NB4 (cell line): ENCODE measurements at regions not wholly inside any gene's neighbourhood (a gene's known extent, or its start where the extent isn't known, plus 50 kb on each side); places are given as distances from the start of the nearest gene placed in this dataset.

Experiments used
- DNase-seq: peaks from one replicate; pipeline ENCODE4 v3.0.0; 2010; ENCODE audit warnings: low read depth
- H3K4me3 ChIP-seq: one replicate; pipeline ENCODE4 v1.5.1; 2011; ENCODE audit warnings: mild to moderate bottlenecking, low read depth, low read length, moderate library complexity
- MYC ChIP-seq: IDR thresholded peaks from 2 replicates; pipeline ENCODE4 v1.6.1; 2011; ENCODE audit warnings: low read depth, low read length
- POLR2A ChIP-seq: IDR thresholded peaks from 2 replicates; pipeline ENCODE4 v1.6.1; 2011; ENCODE audit warnings: mild to moderate bottlenecking; ENCODE audit not compliant: insufficient read length; ENCODE audit errors: extremely low read depth
- TF ChIP-seq, protein P1 (sequence below): IDR thresholded peaks from 2 replicates; pipeline ENCODE4 v1.6.1; 2011; ENCODE audit warnings: low read depth, low read length
- TF ChIP-seq, protein P2 (sequence below): IDR thresholded peaks from one replicate; pipeline ENCODE4 v1.5.1; 2012; ENCODE audit warnings: low read depth, low read length

DNA sequence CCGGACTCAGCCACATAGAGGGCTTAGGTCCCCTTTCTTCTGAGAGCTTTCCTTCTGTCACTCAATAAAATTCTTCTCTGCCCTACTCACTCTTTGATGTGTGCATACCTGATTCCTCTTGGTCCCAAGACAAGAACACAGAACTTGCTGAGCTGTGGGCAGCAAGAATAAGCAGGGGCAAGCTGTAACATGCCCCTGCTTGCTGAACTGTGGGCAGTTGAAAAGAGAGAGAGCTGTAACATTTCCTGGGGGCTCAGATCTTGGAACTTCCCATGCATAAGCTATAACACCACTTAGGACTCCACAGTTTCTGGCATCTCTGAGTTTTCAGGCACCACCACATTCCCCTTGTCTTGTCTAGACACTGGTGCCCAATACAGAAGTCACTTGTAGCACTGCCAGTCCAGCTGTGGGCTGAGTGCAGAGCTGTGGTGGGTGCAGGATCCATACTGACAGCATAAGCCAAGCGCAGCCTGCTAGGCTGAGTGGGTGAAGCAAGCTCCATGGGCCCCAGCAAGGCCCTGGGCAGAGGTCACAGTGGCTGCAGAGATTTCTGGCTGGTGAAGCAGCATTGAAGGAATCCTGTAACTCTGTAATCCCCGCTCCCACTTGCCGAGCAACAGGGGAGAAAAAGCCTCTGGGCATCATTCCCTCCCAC is 241.2 kb downstream of the PCDH10 start:
- H3K4me3 ChIP-seq, result no peak overlapping the region
- DNase-seq, result no peak
- TF ChIP-seq POLR2A (no peak), MYC (no peak)
- TF ChIP-seq, protein P1, sequence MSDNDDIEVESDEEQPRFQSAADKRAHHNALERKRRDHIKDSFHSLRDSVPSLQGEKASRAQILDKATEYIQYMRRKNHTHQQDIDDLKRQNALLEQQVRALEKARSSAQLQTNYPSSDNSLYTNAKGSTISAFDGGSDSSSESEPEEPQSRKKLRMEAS, result no peak
- TF ChIP-seq, protein P2, sequence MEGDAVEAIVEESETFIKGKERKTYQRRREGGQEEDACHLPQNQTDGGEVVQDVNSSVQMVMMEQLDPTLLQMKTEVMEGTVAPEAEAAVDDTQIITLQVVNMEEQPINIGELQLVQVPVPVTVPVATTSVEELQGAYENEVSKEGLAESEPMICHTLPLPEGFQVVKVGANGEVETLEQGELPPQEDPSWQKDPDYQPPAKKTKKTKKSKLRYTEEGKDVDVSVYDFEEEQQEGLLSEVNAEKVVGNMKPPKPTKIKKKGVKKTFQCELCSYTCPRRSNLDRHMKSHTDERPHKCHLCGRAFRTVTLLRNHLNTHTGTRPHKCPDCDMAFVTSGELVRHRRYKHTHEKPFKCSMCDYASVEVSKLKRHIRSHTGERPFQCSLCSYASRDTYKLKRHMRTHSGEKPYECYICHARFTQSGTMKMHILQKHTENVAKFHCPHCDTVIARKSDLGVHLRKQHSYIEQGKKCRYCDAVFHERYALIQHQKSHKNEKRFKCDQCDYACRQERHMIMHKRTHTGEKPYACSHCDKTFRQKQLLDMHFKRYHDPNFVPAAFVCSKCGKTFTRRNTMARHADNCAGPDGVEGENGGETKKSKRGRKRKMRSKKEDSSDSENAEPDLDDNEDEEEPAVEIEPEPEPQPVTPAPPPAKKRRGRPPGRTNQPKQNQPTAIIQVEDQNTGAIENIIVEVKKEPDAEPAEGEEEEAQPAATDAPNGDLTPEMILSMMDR, result no peak

DNA sequence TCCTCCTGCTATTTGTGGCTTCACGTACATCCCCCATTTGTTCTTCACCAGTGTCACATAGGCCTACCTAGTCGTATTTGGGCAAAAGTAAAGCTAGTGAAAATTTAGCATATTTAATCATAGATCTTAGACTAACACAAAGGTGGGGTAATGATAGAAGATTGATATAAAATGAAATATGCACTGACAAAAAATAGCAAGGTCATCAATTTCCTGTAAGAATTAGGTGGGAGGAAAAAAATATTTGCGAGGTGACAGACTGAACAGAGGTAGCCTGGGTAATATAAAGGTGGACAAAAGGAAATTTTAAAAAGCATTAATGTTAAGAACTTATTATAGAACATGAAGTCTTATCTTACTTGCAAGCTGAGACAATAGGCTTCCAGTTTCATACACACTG is 239.9 kb downstream of the PCDH10 start:
- DNase-seq, result no peak
- no peak overlapping the region for H3K4me3 ChIP-seq
- TF ChIP-seq, protein P2, result no peak
- no peak for TF ChIP-seq MYC
- TF ChIP-seq, protein P1, result no peak
- no peak for TF ChIP-seq POLR2A

DNA sequence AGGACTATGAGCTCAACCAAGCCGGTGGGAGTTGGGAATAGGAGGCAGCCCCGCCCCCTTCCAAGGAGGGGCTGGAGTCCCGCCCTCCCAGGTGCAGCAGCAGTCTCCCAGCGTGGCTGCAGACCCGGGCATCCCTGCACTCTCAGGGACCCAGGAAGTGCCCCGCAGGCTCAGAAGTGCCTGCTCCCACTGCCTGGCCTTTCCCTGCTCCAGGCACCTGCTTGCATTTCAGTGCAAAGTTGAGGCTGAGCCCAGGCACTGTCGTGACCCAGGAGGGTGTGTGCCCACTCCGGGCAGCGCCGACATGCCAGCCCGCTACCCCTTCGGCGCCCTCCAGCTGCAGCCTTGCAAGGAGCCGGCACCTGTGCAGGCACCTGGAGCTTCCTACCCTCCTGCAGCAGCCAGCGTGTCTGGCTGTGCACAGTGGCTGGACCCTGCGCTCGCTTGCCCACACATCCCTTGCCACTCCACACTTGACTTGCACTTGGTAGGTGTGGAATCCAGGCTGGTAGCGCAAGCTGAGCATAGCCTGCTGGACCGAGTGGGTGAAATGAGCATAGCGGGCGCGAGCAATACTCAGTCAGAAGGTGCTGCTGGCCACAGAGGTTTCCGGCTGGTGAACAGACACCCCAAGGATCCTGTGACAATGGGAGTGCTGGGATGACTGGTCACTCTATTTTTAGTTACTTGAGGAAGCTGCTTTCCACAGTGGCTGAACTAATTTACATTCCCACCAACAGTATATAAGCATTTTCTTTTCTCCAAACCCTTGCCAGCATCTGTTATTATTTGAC is 236.3 kb downstream of the PCDH10 start:
- no peak for TF ChIP-seq POLR2A
- TF ChIP-seq, protein P2, result no peak
- TF ChIP-seq MYC, result no peak
- TF ChIP-seq, protein P1, result no peak
- no peak overlapping the region for H3K4me3 ChIP-seq
- DNase-seq, result no peak

DNA sequence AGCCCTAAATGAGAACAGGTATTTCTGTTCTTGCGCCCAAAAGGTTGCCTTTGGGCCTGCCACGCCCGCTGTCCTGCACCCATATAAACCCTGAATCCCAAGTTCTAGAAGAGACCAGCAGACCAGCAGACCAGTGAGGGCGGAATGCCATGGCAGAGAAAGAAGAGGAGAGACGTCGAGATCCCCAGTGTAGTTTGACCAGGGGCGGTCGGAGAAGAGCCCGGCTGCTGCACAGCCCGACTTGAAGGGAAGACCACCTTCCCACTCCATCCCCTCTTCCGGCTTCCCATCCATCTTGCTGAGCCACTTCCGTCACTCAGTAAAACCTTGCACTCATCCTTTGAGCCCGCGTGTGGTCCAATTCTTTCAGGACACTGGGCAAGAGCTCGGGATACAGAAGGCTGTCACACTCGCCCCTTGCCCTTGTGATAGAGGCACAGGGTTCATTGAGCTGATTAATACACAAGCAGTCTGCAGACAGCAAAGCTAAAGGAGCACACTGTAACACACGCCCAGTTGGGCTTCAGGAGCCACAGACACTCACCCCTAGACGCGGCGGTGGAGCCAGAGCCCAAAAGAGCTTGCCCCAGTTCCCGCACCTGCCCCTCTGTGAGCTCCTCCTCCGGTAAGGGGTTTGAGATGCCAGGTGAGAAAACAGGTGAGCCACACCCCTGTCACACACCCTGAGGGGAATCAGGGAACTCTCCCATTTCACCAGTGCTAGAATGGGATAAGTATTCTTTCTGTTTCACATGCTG is 230.8 kb downstream of the PCDH10 start:
- TF ChIP-seq POLR2A (no peak), MYC (no peak)
- TF ChIP-seq, protein P1, result no peak
- TF ChIP-seq, protein P2, result no peak
- DNase-seq, result no peak
- no peak overlapping the region for H3K4me3 ChIP-seq

DNA sequence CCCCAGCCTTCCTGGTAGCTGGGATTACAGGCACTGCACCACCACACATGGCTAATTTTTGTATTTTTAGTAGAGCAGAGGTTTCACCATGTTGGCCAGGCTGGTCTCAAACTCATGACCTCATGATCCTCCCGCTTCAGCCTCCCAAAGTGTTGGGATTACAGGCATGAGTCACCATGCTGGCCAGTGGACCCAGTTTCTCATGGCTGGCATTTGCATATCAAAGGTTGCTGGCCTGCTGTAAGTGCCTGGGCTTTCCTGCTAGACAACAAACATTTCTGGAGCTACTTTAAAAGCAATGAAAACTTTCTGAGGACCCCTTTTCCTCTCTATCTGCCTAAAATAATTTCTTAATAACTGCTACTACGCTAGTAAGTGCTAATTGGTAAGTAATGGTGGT is 228.2 kb downstream of the PCDH10 start:
- no peak for DNase-seq
- no peak overlapping the region for H3K4me3 ChIP-seq
- TF ChIP-seq MYC (no peak), POLR2A (no peak)
- TF ChIP-seq, protein P1, result no peak
- TF ChIP-seq, protein P2, result no peak
